ENCODE measurements at regions not wholly inside any gene's neighbourhood (a gene's known extent, or its start where the extent isn't known, plus 50 kb on each side); places are given as distances from the start of the nearest gene placed in this dataset.

GRCh38 chr18:8462651-8463185 lies 146.5 kb upstream of the RAB12 start:
- ChIA-PET POLR2A (no interaction called here), RAD21 (ENCODE audit: low non-redundant PET in 1 of 2, low total read pairs in 2 of 2, uncharacterized antibody in 2 of 2, unreplicated experiment in 2 of 2) (no interaction called here), CTCF (no interaction called here)
- Histone ChIP-seq H3K27me3 (ENCODE audit: insufficient read depth, low read length) (no peaks in the 10 kb centered on the region), H3K9me2 (ENCODE audit: insufficient read depth) (no peaks in the 10 kb centered on the region), H3K27ac (ENCODE audit: low read depth, low read length) (no peak overlapping the region), H3K4me3 (replicated peaks in 1 of 2; ENCODE audit: low read depth in 1 of 2, low read length in 2 of 2) (no peak overlapping the region), H3K4me2 (ENCODE audit: low read length) (no peak overlapping the region), H3K9ac (ENCODE audit: low read length) (no peak overlapping the region), H3K4me1 (ENCODE audit: control insufficient read depth in 1 of 2, insufficient read depth in 2 of 2, low read length in 2 of 2) (no peaks in the 10 kb centered on the region), H3K9me3 (ENCODE audit: control insufficient read depth in 1 of 2, insufficient read depth in 1 of 2, low read depth in 1 of 2, low read length in 2 of 2) (no peaks in the 10 kb centered on the region), H3K36me3 (ENCODE audit: control insufficient read depth in 1 of 2, insufficient read depth in 2 of 2, low read length in 2 of 2) (no peaks in the 10 kb centered on the region), H3K79me2 (ENCODE audit: insufficient read depth, low read length) (no peaks in the 10 kb centered on the region), H2AFZ (ENCODE audit: low read depth, low read length, poor library complexity, severe bottlenecking) (no peak overlapping the region), H4K20me1 (ENCODE audit: insufficient read depth) (no peaks in the 10 kb centered on the region)
- intact Hi-C loops (cut with micrococcal nuclease): no loop called here
- no TSS peak for BruUV-seq (replicated peaks)
- ATAC-seq (no peak), DNase-seq (ENCODE audit: low read depth, low spot score) (no peak)
- TF ChIP-seq EZH2phosphoT487 (IDR thresholded peaks at IDR 0.05; ENCODE audit: borderline replicate concordance) (no peak), ELF1 (IDR thresholded peaks at IDR 0.05; ENCODE audit: borderline replicate concordance, low read depth) (no peak), ATF3 (IDR thresholded peaks at IDR 0.05) (no peak), ZBTB33 (IDR thresholded peaks at IDR 0.05; ENCODE audit: extremely low read depth, insufficient replicate concordance, low read length) (no peak), CTCF (IDR thresholded peaks at IDR 0.05 in 2 of 3, conservative IDR thresholded peaks at IDR 0.05 in 1 of 3; ENCODE audit: borderline replicate concordance in 1 of 3, insufficient read depth in 1 of 3, low read depth in 2 of 3, low read length in 2 of 3) (no peak), TCF7L2 (IDR thresholded peaks at IDR 0.05; ENCODE audit: borderline replicate concordance, extremely low read depth, insufficient read depth, insufficient read length) (no peak), POLR2AphosphoS5 (IDR thresholded peaks at IDR 0.05; ENCODE audit: low read depth, low read length) (no peak), JUND (IDR thresholded peaks at IDR 0.05) (no peak)
